ENCODE measurements at regions not wholly inside any gene's neighbourhood (a gene's known extent, or its start where the extent isn't known, plus 50 kb on each side); places are given as distances from the start of the nearest gene placed in this dataset.

DNA sequence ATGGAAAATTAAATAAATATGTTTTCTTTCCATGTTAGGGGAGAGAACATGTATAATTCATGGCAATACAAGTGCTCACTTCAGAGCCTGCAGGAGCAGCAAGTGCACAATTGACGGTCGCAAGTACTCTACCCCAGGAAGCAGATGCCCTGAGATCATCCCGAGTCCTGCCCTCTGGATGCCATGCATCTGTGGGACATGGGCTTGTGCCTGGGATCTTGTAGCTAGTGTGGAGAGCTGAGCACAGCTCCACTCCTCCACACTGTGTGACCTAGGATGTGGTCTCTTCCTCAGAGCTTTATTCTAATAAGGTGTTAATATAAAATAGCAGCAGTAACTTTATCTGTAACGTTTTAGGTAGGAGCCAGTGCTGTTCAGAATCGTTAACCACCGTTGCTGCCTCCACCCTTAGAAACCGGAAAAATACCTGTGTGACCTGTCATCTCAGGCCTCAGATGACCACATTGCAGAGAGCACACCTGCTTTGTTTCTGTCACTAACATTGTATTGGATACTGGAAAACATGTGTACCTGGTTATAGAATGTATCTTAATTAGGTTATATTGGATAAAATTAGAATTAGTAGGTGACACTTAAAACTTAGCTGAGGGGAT is 105.0 kb upstream of the GOLGA6L6 start:
- intact Hi-C loops (cut with DNase I), result no loop called here
- no peak for TF ChIP-seq POLR2A (IDR thresholded peaks at IDR 0.05)
- TF ChIP-seq CTCF (IDR thresholded peaks at IDR 0.05), result no peak

GRCh38 chr15:20645956-20646355 is 104.4 kb upstream of the GOLGA6L6 start:
- no peaks in the 10 kb centered on the region for H3K4me1 ChIP-seq (replicated peaks in 1 of 2)
- peak in 6 of 7 donors; percentile 30 to 72 (median 60) for DNase-seq
- H3K36me3 ChIP-seq (replicated peaks in 1 of 2), result no peaks in the 10 kb centered on the region
- no peak overlapping the region for H3K4me3 ChIP-seq
- intact Hi-C loops (cut with DNase I), result no loop called here
- TF ChIP-seq CTCF (IDR thresholded peaks at IDR 0.05) (no peak), POLR2A (IDR thresholded peaks at IDR 0.05) (no peak)
- H3K9me3 ChIP-seq (replicated peaks in 1 of 3), result no peaks in the 10 kb centered on the region
- 44 to 58% (median 54%) methylated on average over 5 of the region's 5 CpGs for WGBS, 4 donors
- peaks cover 4% of the 10 kb centered on the region for H3K27me3 ChIP-seq
- H3K27ac ChIP-seq, result no peak overlapping the region

More for the DNA sequence above, 105.0 kb upstream of the GOLGA6L6 start:
- Histone ChIP-seq H3K36me3 (replicated peaks in 1 of 2) (no peaks in the 10 kb centered on the region), H3K4me1 (replicated peaks in 1 of 2) (no peaks in the 10 kb centered on the region), H3K27ac (no peak overlapping the region), H3K27me3 (peaks cover 4% of the 10 kb centered on the region), H3K4me3 (no peak overlapping the region), H3K9me3 (replicated peaks in 1 of 3) (peaks cover 0 to 4% (median 0%) of the 10 kb centered on the region in 3 donors)
- DNase-seq, result no peak
- 65 to 77% (median 70%) methylated on average over 7 of the region's 7 CpGs for WGBS, 4 donors

DNA sequence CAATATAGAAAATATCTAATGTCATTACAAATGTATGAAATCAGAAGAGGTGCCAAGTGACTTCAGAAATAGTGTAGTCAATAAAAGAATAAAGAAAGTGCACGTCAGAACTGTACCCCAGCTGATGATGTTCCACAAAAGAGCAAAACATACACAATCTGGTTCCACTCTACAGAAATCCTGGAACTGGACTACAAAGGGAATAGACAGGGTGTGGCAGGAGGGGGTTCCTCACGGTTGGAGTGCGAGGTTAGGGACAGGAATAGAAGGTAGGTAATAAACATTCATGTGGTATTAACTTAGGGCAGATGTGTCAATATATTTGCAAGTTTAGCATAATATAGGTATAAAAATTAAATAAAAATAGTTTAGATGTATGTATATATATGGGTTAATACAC is 103.3 kb upstream of the GOLGA6L6 start:
- TF ChIP-seq CTCF (IDR thresholded peaks at IDR 0.05) (no peak), POLR2A (IDR thresholded peaks at IDR 0.05) (no peak)
- H3K9me3 ChIP-seq (replicated peaks in 1 of 3), result no peaks in the 10 kb centered on the region
- intact Hi-C loops (cut with DNase I), result no loop called here
- DNase-seq, result no peak
- H3K4me1 ChIP-seq (replicated peaks in 1 of 2), result no peaks in the 10 kb centered on the region
- no peak overlapping the region for H3K27ac ChIP-seq
- WGBS, 4 donors, result 71 to 75% (median 73%) methylated on average over 3 of the region's 3 CpGs
- H3K27me3 ChIP-seq, result peaks cover 4% of the 10 kb centered on the region
- H3K36me3 ChIP-seq (replicated peaks in 1 of 2), result no peaks in the 10 kb centered on the region
- no peak overlapping the region for H3K4me3 ChIP-seq

GRCh38 chr15:20643829-20644425 is 102.3 kb upstream of the GOLGA6L6 start:
- TF ChIP-seq CTCF (IDR thresholded peaks at IDR 0.05), result no peak
- TF ChIP-seq POLR2A (IDR thresholded peaks at IDR 0.05), result no peak
- intact Hi-C loops (cut with DNase I), result no loop called here
- Histone ChIP-seq H3K36me3 (replicated peaks in 1 of 2) (no peaks in the 10 kb centered on the region), H3K27me3 (peaks cover 4% of the 10 kb centered on the region), H3K4me1 (replicated peaks in 1 of 2) (no peaks in the 10 kb centered on the region), H3K4me3 (no peak overlapping the region), H3K27ac (no peak overlapping the region), H3K9me3 (replicated peaks in 1 of 3) (no peaks in the 10 kb centered on the region)
- WGBS, 4 donors, result 49 to 67% (median 61%) methylated on average over 3 of the region's 3 CpGs
- no peak for DNase-seq

Measured in adrenal gland (tissue), 9 donors.